ENCODE measurements at regions not wholly inside any gene's neighbourhood (a gene's known extent, or its start where the extent isn't known, plus 50 kb on each side); places are given as distances from the start of the nearest gene placed in this dataset.

DNA sequence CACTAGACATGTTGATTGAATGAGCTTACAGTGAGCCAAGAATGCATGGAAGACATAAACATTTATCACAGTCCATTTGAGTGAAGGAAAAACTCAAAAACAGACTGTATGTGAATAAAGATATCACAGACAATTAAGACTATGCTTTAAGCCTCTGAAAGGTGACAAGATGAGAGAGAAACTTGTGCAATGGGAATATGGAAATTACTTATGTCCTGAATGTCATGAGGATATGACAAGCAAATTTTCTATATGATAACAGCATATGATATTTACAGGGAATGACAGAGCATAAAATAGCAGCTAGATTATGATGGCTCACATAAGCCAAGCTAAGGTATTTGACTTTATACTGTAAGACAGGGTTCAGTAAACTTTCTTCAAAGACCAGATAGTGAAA, 1153.1 kb upstream of the USP15 start:
- Histone ChIP-seq H3K27me3 (ENCODE audit: control insufficient read depth, insufficient read depth, low read length) (no peaks in the 10 kb centered on the region), H3K4me2 (ENCODE audit: extremely low read depth, insufficient read depth, low read length) (no peak overlapping the region), H3K4me1 (ENCODE audit: control insufficient read depth, extremely low read depth, insufficient read depth, low read length) (no peaks in the 10 kb centered on the region), H3K4me3 (replicated peaks in 1 of 4; ENCODE audit: control extremely low read depth in 1 of 4, insufficient read depth in 1 of 4, low read depth in 3 of 4, low read length in 4 of 4) (no peak overlapping the region), H4K20me1 (ENCODE audit: control insufficient read depth, extremely low read depth, insufficient read depth, low read length) (no peaks in the 10 kb centered on the region), H3K79me2 (ENCODE audit: control insufficient read depth, insufficient read depth, low read length) (no peaks in the 10 kb centered on the region), H3K27ac (ENCODE audit: insufficient read depth, low read length) (no peak overlapping the region), H3K9ac (ENCODE audit: insufficient read depth, low read length) (no peak overlapping the region), H3K9me3 (ENCODE audit: control insufficient read depth, insufficient read depth, low read depth, low read length) (no peaks in the 10 kb centered on the region), H2AFZ (ENCODE audit: low read length) (no peak overlapping the region), H3K36me3 (ENCODE audit: control insufficient read depth, insufficient read depth, low read length) (no peaks in the 10 kb centered on the region)
- TF ChIP-seq, protein P1, sequence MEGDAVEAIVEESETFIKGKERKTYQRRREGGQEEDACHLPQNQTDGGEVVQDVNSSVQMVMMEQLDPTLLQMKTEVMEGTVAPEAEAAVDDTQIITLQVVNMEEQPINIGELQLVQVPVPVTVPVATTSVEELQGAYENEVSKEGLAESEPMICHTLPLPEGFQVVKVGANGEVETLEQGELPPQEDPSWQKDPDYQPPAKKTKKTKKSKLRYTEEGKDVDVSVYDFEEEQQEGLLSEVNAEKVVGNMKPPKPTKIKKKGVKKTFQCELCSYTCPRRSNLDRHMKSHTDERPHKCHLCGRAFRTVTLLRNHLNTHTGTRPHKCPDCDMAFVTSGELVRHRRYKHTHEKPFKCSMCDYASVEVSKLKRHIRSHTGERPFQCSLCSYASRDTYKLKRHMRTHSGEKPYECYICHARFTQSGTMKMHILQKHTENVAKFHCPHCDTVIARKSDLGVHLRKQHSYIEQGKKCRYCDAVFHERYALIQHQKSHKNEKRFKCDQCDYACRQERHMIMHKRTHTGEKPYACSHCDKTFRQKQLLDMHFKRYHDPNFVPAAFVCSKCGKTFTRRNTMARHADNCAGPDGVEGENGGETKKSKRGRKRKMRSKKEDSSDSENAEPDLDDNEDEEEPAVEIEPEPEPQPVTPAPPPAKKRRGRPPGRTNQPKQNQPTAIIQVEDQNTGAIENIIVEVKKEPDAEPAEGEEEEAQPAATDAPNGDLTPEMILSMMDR (conservative IDR thresholded peaks at IDR 0.05 in 1 of 2, IDR thresholded peaks at IDR 0.05 in 1 of 2; ENCODE audit: low read depth in 1 of 2, low read length in 2 of 2): no peak
- no peak for TF ChIP-seq EZH2 (IDR thresholded peaks at IDR 0.05; ENCODE audit: low read length, missing control alignments)
- no peak for DNase-seq (ENCODE audit: low read depth in 2 of 2)

DNA sequence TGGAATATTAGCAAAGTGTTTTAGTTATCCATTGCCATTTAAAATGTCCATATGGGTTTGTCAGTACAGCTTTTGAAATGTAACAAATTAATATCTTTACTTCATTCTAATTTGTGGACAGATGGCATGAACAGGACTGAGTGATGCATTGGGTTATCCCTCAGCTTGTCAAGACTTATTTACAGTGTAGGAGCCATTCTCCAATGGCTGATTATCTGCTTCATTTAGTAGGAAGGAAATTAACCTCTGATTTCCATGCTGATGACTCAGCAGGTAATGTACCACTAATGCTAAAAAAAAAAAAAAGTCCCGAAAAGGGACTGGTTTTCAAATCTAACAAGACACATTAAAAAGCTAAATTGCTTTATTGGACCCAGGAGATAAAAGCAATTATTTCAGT, 1149.0 kb upstream of the USP15 start:
- TF ChIP-seq, protein P1 (conservative IDR thresholded peaks at IDR 0.05 in 1 of 2, IDR thresholded peaks at IDR 0.05 in 1 of 2; ENCODE audit: low read depth in 1 of 2, low read length in 2 of 2): no peak
- H3K36me3 ChIP-seq (ENCODE audit: control insufficient read depth, insufficient read depth, low read length): no peaks in the 10 kb centered on the region
- H3K79me2 ChIP-seq (ENCODE audit: control insufficient read depth, insufficient read depth, low read length): no peaks in the 10 kb centered on the region
- no peak overlapping the region for H3K4me3 ChIP-seq (replicated peaks in 1 of 4; ENCODE audit: control extremely low read depth in 1 of 4, insufficient read depth in 1 of 4, low read depth in 3 of 4, low read length in 4 of 4)
- H3K9me3 ChIP-seq (ENCODE audit: control insufficient read depth, insufficient read depth, low read depth, low read length): no peaks in the 10 kb centered on the region
- no peaks in the 10 kb centered on the region for H3K4me1 ChIP-seq (ENCODE audit: control insufficient read depth, extremely low read depth, insufficient read depth, low read length)
- H2AFZ ChIP-seq (ENCODE audit: low read length): no peak overlapping the region
- H3K9ac ChIP-seq (ENCODE audit: insufficient read depth, low read length): no peak overlapping the region
- DNase-seq (ENCODE audit: low read depth in 2 of 2): no peak
- H3K27ac ChIP-seq (ENCODE audit: insufficient read depth, low read length): no peak overlapping the region
- no peaks in the 10 kb centered on the region for H3K27me3 ChIP-seq (ENCODE audit: control insufficient read depth, insufficient read depth, low read length)
- no peak overlapping the region for H3K4me2 ChIP-seq (ENCODE audit: extremely low read depth, insufficient read depth, low read length)
- H4K20me1 ChIP-seq (ENCODE audit: control insufficient read depth, extremely low read depth, insufficient read depth, low read length): no peaks in the 10 kb centered on the region

DNA sequence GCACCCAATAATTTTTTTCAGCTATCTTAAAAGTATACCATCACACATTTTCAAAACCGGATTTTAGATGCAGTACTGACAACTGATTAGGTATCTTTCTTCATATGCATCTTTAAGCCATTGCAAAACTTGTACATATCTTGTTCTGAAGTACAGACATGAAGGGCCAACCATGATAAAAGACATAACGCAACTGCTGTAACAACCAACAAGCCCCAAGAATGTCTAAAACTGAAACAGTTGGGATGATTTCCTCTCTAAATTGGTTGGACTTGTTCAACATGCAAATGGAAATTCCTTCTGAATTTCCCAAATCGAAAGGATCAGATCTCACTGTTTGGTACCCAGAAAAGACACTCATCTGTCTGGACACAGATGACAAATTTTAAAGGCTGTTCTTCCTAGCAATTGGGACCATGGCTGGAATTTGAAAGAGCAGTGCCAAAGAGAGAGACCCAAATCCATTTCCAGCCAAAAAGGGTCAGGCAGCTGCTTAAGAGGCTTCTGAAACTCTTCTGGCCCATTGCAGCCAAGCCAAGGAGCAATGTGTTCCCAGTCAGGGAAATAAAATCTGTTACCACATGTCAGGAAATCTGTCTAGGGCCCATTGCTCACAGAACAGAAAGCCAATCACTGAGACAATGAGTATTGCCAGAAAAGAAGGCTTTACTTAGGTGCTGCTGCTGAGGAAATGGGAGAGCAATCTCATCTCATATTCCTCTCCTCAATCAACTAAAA, 1122.4 kb upstream of the USP15 start:
- H3K4me1 ChIP-seq (ENCODE audit: control insufficient read depth, extremely low read depth, insufficient read depth, low read length): no peaks in the 10 kb centered on the region
- no peak overlapping the region for H3K9ac ChIP-seq (ENCODE audit: insufficient read depth, low read length)
- no peak overlapping the region for H3K4me2 ChIP-seq (ENCODE audit: extremely low read depth, insufficient read depth, low read length)
- no peak overlapping the region for H2AFZ ChIP-seq (ENCODE audit: low read length)
- H3K4me3 ChIP-seq (replicated peaks in 1 of 4; ENCODE audit: control extremely low read depth in 1 of 4, insufficient read depth in 1 of 4, low read depth in 3 of 4, low read length in 4 of 4): no peak overlapping the region
- no peak for TF ChIP-seq EZH2 (IDR thresholded peaks at IDR 0.05; ENCODE audit: low read length, missing control alignments)
- TF ChIP-seq, protein P1 (conservative IDR thresholded peaks at IDR 0.05 in 1 of 2, IDR thresholded peaks at IDR 0.05 in 1 of 2; ENCODE audit: low read depth in 1 of 2, low read length in 2 of 2): no peak
- H3K79me2 ChIP-seq (ENCODE audit: control insufficient read depth, insufficient read depth, low read length): no peaks in the 10 kb centered on the region
- no peak for DNase-seq (ENCODE audit: low read depth in 2 of 2)
- no peaks in the 10 kb centered on the region for H3K9me3 ChIP-seq (ENCODE audit: control insufficient read depth, insufficient read depth, low read depth, low read length)
- no peaks in the 10 kb centered on the region for H3K27me3 ChIP-seq (ENCODE audit: control insufficient read depth, insufficient read depth, low read length)
- H4K20me1 ChIP-seq (ENCODE audit: control insufficient read depth, extremely low read depth, insufficient read depth, low read length): no peaks in the 10 kb centered on the region
- H3K27ac ChIP-seq (ENCODE audit: insufficient read depth, low read length): no peak overlapping the region
- no peaks in the 10 kb centered on the region for H3K36me3 ChIP-seq (ENCODE audit: control insufficient read depth, insufficient read depth, low read length)

Measured in fibroblast of lung (primary cell).